Right hindlimb (tissue), 1 donor: ENCODE measurements at regions not wholly inside any gene's neighbourhood (a gene's known extent, or its start where the extent isn't known, plus 50 kb on each side); places are given as distances from the start of the nearest gene placed in this dataset.

Experiments
- DNase-seq: peaks from one replicate; pipeline ENCODE4 v3.0.0-alpha.2; 2018

- DNase-seq, result peak; percentile 36
Observed at GRCh38 chr3:126266291-126266840, 86.0 kb upstream of the ALDH1L1 start.

- no peak for DNase-seq
Observed at GRCh38 chr3:126264952-126265351, 84.6 kb upstream of the ALDH1L1 start.

DNA sequence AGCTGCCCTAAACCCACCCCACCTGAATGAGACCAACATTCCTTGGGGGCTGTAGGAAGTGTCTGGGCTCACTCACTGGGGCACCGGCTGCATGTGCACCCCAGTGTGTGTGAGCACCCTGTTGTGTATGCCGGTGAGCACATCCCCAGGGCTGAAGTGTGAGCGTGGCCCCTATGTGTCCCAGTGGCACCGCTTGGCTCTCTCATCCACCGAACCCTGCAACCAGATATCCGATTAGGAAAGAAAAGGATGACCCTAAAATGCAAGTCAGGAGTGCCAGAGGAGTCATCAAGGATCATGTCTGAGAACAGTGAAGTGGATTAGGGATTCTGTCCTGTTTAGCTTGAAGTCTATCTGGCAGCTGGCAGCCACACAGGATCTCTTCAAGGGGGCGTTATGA, 84.0 kb upstream of the ALDH1L1 start:
- DNase-seq, result no peak

DNA sequence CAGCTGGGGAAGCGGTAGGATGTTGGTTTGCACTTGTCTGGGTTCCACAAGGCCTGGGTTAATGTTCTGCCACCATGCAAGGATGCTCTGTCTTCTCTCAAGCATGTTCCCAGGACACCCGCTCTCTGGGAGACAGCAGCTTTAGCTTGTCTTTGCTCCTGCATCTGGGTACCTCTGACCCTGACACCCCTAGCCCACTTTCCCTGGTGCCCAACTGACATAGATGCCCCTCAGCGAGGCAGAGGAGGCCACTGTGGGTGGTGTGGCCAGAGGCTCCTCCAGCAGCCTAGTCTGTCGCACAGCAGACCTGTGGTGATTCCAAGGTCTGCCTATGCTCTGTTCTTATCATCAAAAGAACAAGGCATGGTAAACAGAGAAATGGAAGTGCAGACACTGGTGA, 83.6 kb upstream of the ALDH1L1 start:
- DNase-seq, result no peak

DNA sequence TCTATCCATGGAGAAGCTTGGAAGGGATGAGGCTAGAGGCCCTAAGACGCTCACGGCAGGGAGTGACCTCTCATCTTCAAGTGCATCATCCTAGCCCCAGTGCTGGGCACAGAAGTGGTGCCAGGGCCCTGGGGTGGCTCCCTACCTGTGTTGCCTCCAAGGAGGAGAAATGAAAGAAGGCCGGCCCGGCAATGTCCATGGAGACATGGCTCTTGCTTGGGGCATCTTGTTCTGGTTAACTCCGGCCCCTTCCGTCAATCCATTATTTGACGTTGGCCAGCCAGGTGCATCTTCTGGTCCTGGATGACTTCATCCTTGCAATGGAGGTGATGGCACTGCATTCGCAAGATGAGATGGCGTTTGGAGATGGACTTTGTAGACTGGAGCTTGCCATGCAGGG, 83.2 kb upstream of the ALDH1L1 start:
- no peak for DNase-seq

DNA sequence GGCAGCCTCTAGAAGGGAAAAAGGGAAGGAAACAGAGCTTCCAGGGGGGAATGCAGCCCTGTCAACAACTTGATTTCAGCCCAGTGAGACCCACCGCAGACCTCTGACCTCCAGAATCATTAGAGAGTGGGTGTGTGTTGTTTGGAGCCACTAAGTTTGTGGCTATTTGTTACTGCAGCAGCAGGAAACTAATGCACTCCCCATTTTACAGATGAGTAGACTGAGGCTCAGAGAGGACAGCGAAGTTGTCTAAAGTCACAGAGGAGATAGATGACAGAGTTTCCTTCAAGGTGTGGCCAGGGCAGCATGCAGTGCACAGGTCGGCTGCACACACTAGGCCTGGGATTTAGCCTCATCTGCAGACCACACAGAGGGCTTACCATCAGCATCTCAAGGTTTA, 81.8 kb upstream of the ALDH1L1 start:
- DNase-seq, result no peak

DNA sequence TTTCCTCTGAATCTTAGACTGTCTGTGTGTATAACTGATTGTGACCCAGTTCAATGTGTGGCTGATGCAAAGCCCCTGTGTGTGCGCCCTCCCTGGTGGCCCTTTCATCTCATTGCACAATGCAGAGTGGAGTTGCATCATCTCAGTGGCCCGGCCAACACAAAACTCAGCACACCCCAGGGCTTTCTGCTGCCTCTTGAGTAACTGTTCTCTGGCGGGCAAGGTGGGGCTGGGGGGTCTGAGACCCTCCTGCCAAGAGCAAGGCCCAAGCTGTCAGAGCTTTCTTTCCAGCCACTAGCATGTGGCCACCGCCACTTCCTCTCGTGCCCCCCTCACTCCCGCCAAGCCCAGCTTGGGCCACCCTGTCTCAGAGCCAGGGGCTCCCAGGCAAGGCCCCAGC, 80.7 kb upstream of the ALDH1L1 start:
- no peak for DNase-seq

DNA sequence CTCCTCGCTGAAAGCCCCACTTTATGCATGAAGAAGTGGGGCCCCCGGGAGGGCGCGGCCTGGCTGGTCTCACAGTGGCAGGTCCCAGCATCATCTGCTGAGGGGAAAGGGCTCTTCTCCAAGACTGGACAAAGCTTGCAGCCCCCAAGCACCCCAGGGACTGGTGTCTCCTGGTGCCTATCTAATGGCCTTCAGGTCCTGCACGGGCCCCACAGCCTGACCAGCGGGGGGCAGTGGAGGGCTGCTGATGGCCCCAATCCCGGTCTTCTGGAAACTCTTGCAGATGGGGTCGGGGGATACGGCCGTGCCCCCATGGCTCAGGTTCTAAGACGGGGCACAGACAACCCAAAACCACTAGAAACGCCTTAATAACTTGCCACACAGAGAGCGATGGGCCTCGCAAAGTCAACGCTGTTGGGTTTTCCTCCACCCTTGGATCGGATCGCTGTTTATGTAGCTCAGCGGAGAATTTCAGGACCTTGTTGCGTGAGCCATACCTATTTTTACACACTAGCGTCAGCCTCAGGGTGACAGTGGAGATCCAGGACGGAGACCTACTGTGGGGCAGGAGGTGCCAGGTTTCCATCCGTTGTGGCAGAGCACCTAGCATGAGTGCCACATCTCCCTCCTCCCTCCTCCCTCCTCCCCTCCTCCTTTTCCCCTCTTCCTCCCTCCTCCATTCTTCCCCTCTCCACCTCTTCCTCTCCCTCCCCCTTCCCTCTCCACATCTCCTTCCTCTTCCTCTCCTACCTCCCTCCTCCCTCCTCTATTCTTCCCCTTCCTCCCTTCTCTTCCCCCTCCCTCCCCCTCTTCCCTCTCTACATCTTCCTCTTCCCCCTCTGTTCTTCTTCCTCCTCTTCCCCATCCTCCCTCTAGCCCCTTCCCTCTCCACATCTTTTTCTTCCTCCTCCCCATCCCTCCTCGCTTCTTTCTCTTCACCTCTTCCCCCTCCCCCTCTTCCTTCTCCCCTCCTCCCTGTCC, 79.3 kb upstream of the ALDH1L1 start:
- peak; percentile 48 for DNase-seq

- DNase-seq, result no peak
Observed at GRCh38 chr3:126258670-126259069, 78.3 kb upstream of the ALDH1L1 start.

DNA sequence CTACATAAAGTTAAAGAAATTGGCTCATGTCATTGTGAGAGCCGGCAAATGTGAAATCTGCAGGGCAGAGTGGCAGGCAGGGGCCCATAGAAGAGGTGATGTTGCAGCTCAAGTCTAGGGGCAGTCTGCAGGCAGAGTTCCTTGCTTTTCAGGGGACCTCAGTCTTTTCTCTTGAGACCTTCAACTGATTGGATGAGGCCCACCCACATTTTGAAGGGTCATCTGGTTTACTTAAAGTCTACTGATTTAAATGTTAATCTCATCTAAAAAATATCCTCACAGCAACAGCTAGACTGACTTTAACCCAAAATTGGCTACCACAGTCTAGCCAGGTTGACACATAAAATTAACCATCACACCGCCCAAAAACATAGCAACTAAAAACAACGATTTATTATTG, 77.6 kb upstream of the ALDH1L1 start:
- no peak for DNase-seq

DNA sequence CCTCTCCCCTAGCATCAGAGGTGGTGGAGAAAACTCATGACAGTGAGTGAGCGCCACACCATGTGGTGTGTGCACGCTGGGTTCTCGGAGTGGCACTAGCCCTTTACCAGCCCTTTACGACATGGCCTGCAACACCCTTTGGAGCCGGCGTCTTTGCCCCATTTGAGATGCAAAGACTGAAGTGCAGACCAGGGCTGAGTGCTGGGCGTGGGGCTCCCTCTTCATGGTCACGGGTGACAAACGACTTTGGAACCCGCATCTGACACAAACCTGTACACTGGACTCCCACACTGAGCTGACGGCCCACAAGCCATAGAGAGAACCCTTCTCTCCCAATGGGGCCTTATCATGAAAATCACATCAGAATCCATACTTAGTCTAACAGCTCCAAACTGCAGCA, 76.8 kb upstream of the ALDH1L1 start:
- no peak for DNase-seq

- DNase-seq, result no peak
Observed at GRCh38 chr3:126256251-126256650, 75.9 kb upstream of the ALDH1L1 start.

- DNase-seq, result no peak
Observed at GRCh38 chr3:126253072-126253471, 72.7 kb upstream of the ALDH1L1 start.

DNA sequence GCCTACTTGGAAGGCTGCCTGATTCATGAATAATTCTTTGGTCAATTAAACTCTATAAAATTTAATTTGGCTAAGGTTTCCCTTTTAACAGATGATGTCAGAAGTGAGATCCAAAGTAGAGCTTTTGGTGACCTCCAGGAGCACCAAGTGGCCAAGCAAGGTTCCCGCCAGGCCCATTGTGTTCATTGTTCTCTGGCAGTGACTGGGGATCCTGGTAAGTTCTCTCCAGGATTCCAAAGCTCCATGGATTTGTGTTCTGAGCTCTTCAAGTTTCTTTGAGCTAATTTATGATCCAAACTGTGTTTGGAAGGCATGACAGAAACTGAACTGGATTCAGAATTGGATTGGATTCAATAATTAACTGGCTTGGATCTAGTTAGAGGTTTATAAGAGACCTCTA, 72.0 kb upstream of the ALDH1L1 start:
- no peak for DNase-seq

DNA sequence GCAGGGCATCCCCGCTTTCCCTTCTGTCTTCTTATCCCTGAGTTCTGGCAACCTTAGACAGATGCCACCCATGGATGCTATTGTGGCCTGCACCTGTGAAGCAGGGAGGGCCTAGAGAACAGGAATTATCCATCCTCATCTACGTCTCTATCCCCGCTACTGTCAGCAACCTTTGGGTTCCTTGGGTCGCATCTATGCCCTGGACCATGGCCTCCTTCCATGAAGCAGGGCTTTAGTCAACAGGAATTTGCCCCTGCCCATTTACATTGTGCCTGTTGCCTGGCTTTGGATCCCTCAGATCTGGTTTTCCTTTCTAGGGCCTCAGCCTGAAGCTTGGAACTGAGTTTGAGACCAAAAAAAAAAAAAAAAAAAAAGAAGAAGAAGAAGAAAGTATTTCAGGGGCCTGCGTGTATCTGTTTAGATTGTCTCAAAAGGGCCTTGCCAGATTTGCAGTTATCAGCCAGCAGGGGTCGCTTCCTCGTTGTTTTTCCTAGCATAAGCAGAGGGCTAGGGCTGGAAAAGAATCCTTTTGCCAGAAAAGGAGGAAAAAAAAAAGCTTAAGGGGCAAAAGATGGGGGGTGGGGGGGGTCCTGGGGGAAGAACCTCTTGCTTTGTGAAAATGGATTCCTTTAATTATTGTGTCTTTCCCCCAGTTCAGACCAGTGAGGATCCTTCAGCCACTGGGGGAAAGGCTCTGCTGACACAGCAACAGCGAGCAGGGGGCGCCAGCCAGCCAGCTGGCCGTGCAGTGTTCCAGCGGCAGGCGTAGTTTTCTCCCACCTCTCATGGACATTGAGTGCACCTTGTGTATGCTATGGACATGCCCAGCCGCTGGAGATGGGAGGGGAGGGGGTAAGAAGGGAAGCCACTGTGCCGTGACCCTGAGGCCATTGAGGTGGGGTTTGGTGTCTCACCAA, 65.7 kb upstream of the ALDH1L1 start:
- DNase-seq, result peak; percentile 65
